ENCODE measurements at regions not wholly inside any gene's neighbourhood (a gene's known extent, or its start where the extent isn't known, plus 50 kb on each side); places are given as distances from the start of the nearest gene placed in this dataset.

- 26 to 32% methylated on average over 3 of the region's 3 CpGs for WGBS, 2 experiments (ENCODE audit: low coverage in 1 of 2, low lambda C conversion rate in 2 of 2, missing lambda C conversion rate in 2 of 2)
- H3K4me1 ChIP-seq (ENCODE audit: insufficient read depth): peaks cover 16% of the 10 kb centered on the region
- no peak for DNase-seq
Measured at GRCh38 chr9:12874395-12874794, 99.6 kb downstream of the LURAP1L start.

GRCh38 chr9:12875191-12875590, 100.4 kb downstream of the LURAP1L start:
- peak; percentile 49 for DNase-seq
- no peak overlapping the region for H3K27ac ChIP-seq
- no peaks in the 10 kb centered on the region for H3K9me3 ChIP-seq (ENCODE audit: low read depth)
- no peak for TF ChIP-seq EZH2 (IDR thresholded peaks at IDR 0.05; ENCODE audit: insufficient read depth, poor library complexity, severe bottlenecking)
- no peak for TF ChIP-seq EZH2phosphoT487 (IDR thresholded peaks at IDR 0.05; ENCODE audit: insufficient read depth, low read depth)
- H3K36me3 ChIP-seq (ENCODE audit: low read depth): no peaks in the 10 kb centered on the region
- no peaks in the 10 kb centered on the region for H3K79me2 ChIP-seq (ENCODE audit: insufficient read depth)
- peaks cover 11% of the 10 kb centered on the region; the same call in 1 of the 2 replicates for H3F3A ChIP-seq (ENCODE audit: insufficient read depth)
- peak overlapping the region; percentile 11; the same call in 1 of the 2 replicates for H2AFZ ChIP-seq
- peaks cover 20% of the 10 kb centered on the region for H3K4me1 ChIP-seq (ENCODE audit: insufficient read depth)
- in situ Hi-C loops (cut with MboI): no loop called here
- no peak overlapping the region for H3K4me3 ChIP-seq
- no peak overlapping the region for H3K9ac ChIP-seq
- H3K27me3 ChIP-seq (replicated peaks; ENCODE audit: insufficient read depth): no peaks in the 10 kb centered on the region
- no peaks in the 10 kb centered on the region for H3K9me2 ChIP-seq (ENCODE audit: insufficient read depth)
- no peak overlapping the region for H3K4me2 ChIP-seq (ENCODE audit: unreplicated experiment)
- H4K20me1 ChIP-seq (ENCODE audit: insufficient read depth): no peaks in the 10 kb centered on the region

More at GRCh38 chr9:12874395-12874794, 99.6 kb downstream of the LURAP1L start:
- Histone ChIP-seq H3K36me3 (ENCODE audit: low read depth) (no peaks in the 10 kb centered on the region), H3K27ac (no peak overlapping the region), H3K4me2 (ENCODE audit: unreplicated experiment) (no peak overlapping the region), H2AFZ (peak overlapping the region; percentile 11; the same call in 1 of the 2 replicates), H3K27me3 (replicated peaks; ENCODE audit: insufficient read depth) (no peaks in the 10 kb centered on the region), H3K4me3 (no peak overlapping the region), H3F3A (ENCODE audit: insufficient read depth) (peaks cover 11% of the 10 kb centered on the region; the same call in 1 of the 2 replicates), H3K79me2 (ENCODE audit: insufficient read depth) (no peaks in the 10 kb centered on the region), H3K9me3 (ENCODE audit: low read depth) (no peaks in the 10 kb centered on the region), H4K20me1 (ENCODE audit: insufficient read depth) (no peaks in the 10 kb centered on the region), H3K9ac (no peak overlapping the region), H3K9me2 (ENCODE audit: insufficient read depth) (no peaks in the 10 kb centered on the region)
- TF ChIP-seq EZH2 (IDR thresholded peaks at IDR 0.05; ENCODE audit: insufficient read depth, poor library complexity, severe bottlenecking): no peak
- TF ChIP-seq EZH2phosphoT487 (IDR thresholded peaks at IDR 0.05; ENCODE audit: insufficient read depth, low read depth): no peak
- in situ Hi-C loops (cut with MboI): no loop called here

- Histone ChIP-seq H3F3A (ENCODE audit: insufficient read depth) (peaks cover 17% of the 10 kb centered on the region; the same call in 1 of the 2 replicates), H3K4me3 (no peak overlapping the region), H3K27ac (no peak overlapping the region), H3K9me3 (ENCODE audit: low read depth) (no peaks in the 10 kb centered on the region), H3K4me1 (ENCODE audit: insufficient read depth) (peaks cover 37% of the 10 kb centered on the region), H4K20me1 (ENCODE audit: insufficient read depth) (no peaks in the 10 kb centered on the region), H3K36me3 (ENCODE audit: low read depth) (no peaks in the 10 kb centered on the region), H3K79me2 (ENCODE audit: insufficient read depth) (no peaks in the 10 kb centered on the region), H3K4me2 (ENCODE audit: unreplicated experiment) (no peak overlapping the region), H3K27me3 (replicated peaks; ENCODE audit: insufficient read depth) (no peaks in the 10 kb centered on the region), H2AFZ (no peak overlapping the region), H3K9me2 (ENCODE audit: insufficient read depth) (no peaks in the 10 kb centered on the region), H3K9ac (no peak overlapping the region)
- DNase-seq: no peak
- TF ChIP-seq EZH2 (IDR thresholded peaks at IDR 0.05; ENCODE audit: insufficient read depth, poor library complexity, severe bottlenecking) (no peak), EZH2phosphoT487 (IDR thresholded peaks at IDR 0.05; ENCODE audit: insufficient read depth, low read depth) (no peak)
- in situ Hi-C loops (cut with MboI): no loop called here
- 47 to 52% methylated on average over 2 of the region's 2 CpGs for WGBS, 2 experiments (ENCODE audit: low coverage in 1 of 2, low lambda C conversion rate in 2 of 2, missing lambda C conversion rate in 2 of 2)
Measured at GRCh38 chr9:12876872-12877271, 102.1 kb downstream of the LURAP1L start.

- Histone ChIP-seq H3K27ac (no peak overlapping the region), H3K79me2 (ENCODE audit: insufficient read depth) (no peaks in the 10 kb centered on the region), H3K36me3 (ENCODE audit: low read depth) (no peaks in the 10 kb centered on the region), H3K9me3 (ENCODE audit: low read depth) (no peaks in the 10 kb centered on the region), H3K4me2 (ENCODE audit: unreplicated experiment) (no peak overlapping the region), H4K20me1 (ENCODE audit: insufficient read depth) (no peaks in the 10 kb centered on the region), H3K9me2 (ENCODE audit: insufficient read depth) (no peaks in the 10 kb centered on the region), H3K4me1 (ENCODE audit: insufficient read depth) (peaks cover 53% of the 10 kb centered on the region), H2AFZ (no peak overlapping the region), H3K9ac (no peak overlapping the region), H3F3A (ENCODE audit: insufficient read depth) (peaks cover 26% of the 10 kb centered on the region), H3K4me3 (no peak overlapping the region), H3K27me3 (replicated peaks; ENCODE audit: insufficient read depth) (no peaks in the 10 kb centered on the region)
- DNase-seq: peak; percentile 3
- in situ Hi-C loops (cut with MboI): no loop called here
- WGBS, 2 experiments (ENCODE audit: low coverage in 1 of 2, low lambda C conversion rate in 2 of 2, missing lambda C conversion rate in 2 of 2): 53 to 57% methylated on average over 5 of the region's 5 CpGs
- TF ChIP-seq EZH2 (IDR thresholded peaks at IDR 0.05; ENCODE audit: insufficient read depth, poor library complexity, severe bottlenecking): no peak
- TF ChIP-seq EZH2phosphoT487 (IDR thresholded peaks at IDR 0.05; ENCODE audit: insufficient read depth, low read depth): no peak
Measured at GRCh38 chr9:12878351-12878978, 103.6 kb downstream of the LURAP1L start.

- in situ Hi-C loops (cut with MboI): loop anchor here (10.0 kb wide), 1 partner anchor 155 kb away; no protein-coding TSS in a partner anchor
- Histone ChIP-seq H3K4me2 (ENCODE audit: unreplicated experiment) (no peak overlapping the region), H3K9me3 (ENCODE audit: low read depth) (no peaks in the 10 kb centered on the region), H4K20me1 (ENCODE audit: insufficient read depth) (no peaks in the 10 kb centered on the region), H3K79me2 (ENCODE audit: insufficient read depth) (no peaks in the 10 kb centered on the region), H3K4me3 (no peak overlapping the region), H3K4me1 (ENCODE audit: insufficient read depth) (peaks cover 51% of the 10 kb centered on the region), H3K27me3 (replicated peaks; ENCODE audit: insufficient read depth) (no peaks in the 10 kb centered on the region), H3K27ac (no peak overlapping the region), H3K9me2 (ENCODE audit: insufficient read depth) (no peaks in the 10 kb centered on the region), H2AFZ (no peak overlapping the region), H3K36me3 (ENCODE audit: low read depth) (no peaks in the 10 kb centered on the region), H3K9ac (no peak overlapping the region), H3F3A (ENCODE audit: insufficient read depth) (peaks cover 25% of the 10 kb centered on the region)
- DNase-seq: no peak
- TF ChIP-seq EZH2phosphoT487 (IDR thresholded peaks at IDR 0.05; ENCODE audit: insufficient read depth, low read depth) (no peak), EZH2 (IDR thresholded peaks at IDR 0.05; ENCODE audit: insufficient read depth, poor library complexity, severe bottlenecking) (no peak)
Measured at GRCh38 chr9:12879961-12880360, 105.1 kb downstream of the LURAP1L start.
